ENCODE measurements at regions not wholly inside any gene's neighbourhood (a gene's known extent, or its start where the extent isn't known, plus 50 kb on each side); places are given as distances from the start of the nearest gene placed in this dataset.

DNA sequence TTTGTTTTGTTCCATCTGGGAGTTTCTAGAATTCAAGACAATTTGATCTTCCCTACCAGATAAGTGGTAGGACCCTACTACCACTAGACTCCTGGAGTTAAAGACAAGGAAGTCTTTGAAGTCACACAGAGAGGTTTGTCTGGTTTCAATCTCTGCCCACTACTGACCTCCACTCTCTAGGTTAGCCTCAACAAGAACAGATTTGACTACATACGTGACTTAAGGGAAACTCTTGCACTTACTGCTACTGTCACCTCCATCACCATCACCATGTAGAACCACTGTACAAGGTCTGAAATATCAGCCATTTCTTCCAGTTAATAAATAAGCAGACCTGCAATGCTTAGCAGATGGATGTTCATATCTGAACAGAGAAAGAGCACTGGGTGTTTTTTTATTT is 148.3 kb upstream of the ARHGEF26 start:
- no peak overlapping the region for H3K27ac ChIP-seq (ENCODE audit: low read length)
- H3K79me2 ChIP-seq (ENCODE audit: insufficient read depth, low read length) = no peaks in the 10 kb centered on the region
- no peak for TF ChIP-seq EZH2 (IDR thresholded peaks at IDR 0.05; ENCODE audit: borderline replicate concordance, low read depth, low read length, severe bottlenecking)
- TF ChIP-seq, protein P1, sequence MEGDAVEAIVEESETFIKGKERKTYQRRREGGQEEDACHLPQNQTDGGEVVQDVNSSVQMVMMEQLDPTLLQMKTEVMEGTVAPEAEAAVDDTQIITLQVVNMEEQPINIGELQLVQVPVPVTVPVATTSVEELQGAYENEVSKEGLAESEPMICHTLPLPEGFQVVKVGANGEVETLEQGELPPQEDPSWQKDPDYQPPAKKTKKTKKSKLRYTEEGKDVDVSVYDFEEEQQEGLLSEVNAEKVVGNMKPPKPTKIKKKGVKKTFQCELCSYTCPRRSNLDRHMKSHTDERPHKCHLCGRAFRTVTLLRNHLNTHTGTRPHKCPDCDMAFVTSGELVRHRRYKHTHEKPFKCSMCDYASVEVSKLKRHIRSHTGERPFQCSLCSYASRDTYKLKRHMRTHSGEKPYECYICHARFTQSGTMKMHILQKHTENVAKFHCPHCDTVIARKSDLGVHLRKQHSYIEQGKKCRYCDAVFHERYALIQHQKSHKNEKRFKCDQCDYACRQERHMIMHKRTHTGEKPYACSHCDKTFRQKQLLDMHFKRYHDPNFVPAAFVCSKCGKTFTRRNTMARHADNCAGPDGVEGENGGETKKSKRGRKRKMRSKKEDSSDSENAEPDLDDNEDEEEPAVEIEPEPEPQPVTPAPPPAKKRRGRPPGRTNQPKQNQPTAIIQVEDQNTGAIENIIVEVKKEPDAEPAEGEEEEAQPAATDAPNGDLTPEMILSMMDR (IDR thresholded peaks at IDR 0.05; ENCODE audit: borderline replicate concordance, extremely low read depth, low read length, poor library complexity, severe bottlenecking) = no peak
- H3K4me1 ChIP-seq (ENCODE audit: insufficient read depth, low read length) = no peaks in the 10 kb centered on the region
- H2AFZ ChIP-seq (ENCODE audit: low read depth, low read length) = no peak overlapping the region
- H3K4me3 ChIP-seq (ENCODE audit: low read depth in 1 of 2, low read length in 2 of 2) = no peak overlapping the region
- DNase-seq (no peak), ATAC-seq (ENCODE audit: insufficient read depth, low read depth) (no peak)
- H3K9me3 ChIP-seq (ENCODE audit: insufficient read depth, low read length, severe bottlenecking) = no peaks in the 10 kb centered on the region
- no peaks in the 10 kb centered on the region for H4K20me1 ChIP-seq (ENCODE audit: insufficient read depth, low read length)
- H3K9ac ChIP-seq (ENCODE audit: low read depth, low read length) = no peak overlapping the region
- H3K4me2 ChIP-seq (ENCODE audit: insufficient read depth, low read length) = no peak overlapping the region
- H3K27me3 ChIP-seq (ENCODE audit: insufficient read depth, low read length, poor library complexity) = no peaks in the 10 kb centered on the region
- H3K36me3 ChIP-seq (ENCODE audit: insufficient read depth, low read length) = no peaks in the 10 kb centered on the region

DNA sequence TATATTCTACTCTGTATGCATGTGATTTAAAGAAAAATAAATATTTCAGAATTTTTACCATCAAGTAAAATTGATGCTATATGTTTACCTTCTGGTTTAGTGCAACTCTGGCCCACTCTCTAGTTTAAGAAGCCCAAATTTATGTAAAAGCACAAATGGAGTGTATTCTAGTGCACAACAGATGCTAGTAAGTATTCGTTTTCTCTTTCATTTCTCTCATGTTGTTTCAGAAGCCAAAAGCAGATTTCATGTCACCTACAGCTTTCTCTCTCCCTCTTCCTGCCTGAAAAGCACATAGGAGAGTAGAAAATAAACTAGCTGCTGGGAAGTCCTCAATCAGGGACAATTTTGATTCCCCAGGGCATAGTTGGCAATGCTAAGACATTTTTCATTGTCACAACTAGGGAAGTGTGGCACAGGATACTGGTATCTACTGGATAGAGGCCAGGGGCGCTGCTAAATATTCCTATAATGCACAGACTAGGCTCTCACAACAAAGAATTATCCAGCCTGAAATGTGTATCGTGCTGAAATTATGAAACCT is 147.4 kb upstream of the ARHGEF26 start:
- no peak overlapping the region for H3K9ac ChIP-seq (ENCODE audit: low read depth, low read length)
- ATAC-seq (ENCODE audit: insufficient read depth, low read depth) (no peak), DNase-seq (no peak)
- H3K27ac ChIP-seq (ENCODE audit: low read length) = no peak overlapping the region
- no peak overlapping the region for H2AFZ ChIP-seq (ENCODE audit: low read depth, low read length)
- H3K4me2 ChIP-seq (ENCODE audit: insufficient read depth, low read length) = no peak overlapping the region
- no peaks in the 10 kb centered on the region for H3K36me3 ChIP-seq (ENCODE audit: insufficient read depth, low read length)
- TF ChIP-seq EZH2 (IDR thresholded peaks at IDR 0.05; ENCODE audit: borderline replicate concordance, low read depth, low read length, severe bottlenecking) = no peak
- TF ChIP-seq, protein P1 (IDR thresholded peaks at IDR 0.05; ENCODE audit: borderline replicate concordance, extremely low read depth, low read length, poor library complexity, severe bottlenecking) = no peak
- no peaks in the 10 kb centered on the region for H3K79me2 ChIP-seq (ENCODE audit: insufficient read depth, low read length)
- no peaks in the 10 kb centered on the region for H3K9me3 ChIP-seq (ENCODE audit: insufficient read depth, low read length, severe bottlenecking)
- no peak overlapping the region for H3K4me3 ChIP-seq (ENCODE audit: low read depth in 1 of 2, low read length in 2 of 2)
- no peaks in the 10 kb centered on the region for H3K4me1 ChIP-seq (ENCODE audit: insufficient read depth, low read length)
- no peaks in the 10 kb centered on the region for H3K27me3 ChIP-seq (ENCODE audit: insufficient read depth, low read length, poor library complexity)
- H4K20me1 ChIP-seq (ENCODE audit: insufficient read depth, low read length) = no peaks in the 10 kb centered on the region

DNA sequence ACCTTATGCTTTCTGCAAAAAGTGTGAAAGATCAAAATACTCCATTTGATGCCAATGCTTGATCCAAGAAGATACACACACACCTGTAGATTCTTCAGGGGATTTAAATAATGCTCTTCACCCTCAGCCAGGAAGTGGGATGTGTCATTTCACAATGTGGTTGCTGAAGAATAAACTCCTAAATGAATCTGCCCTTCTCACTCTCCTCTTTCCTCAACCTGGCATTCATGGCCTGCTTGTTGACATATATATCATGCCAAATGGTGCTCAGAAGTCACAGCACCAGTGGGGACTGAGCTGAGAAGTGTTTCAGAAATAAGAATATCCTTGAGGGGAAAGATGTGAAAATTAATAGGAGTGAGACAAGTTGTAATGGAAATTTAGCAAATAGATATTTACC is 146.6 kb upstream of the ARHGEF26 start:
- H3K4me3 ChIP-seq (ENCODE audit: low read depth in 1 of 2, low read length in 2 of 2) = no peak overlapping the region
- H3K36me3 ChIP-seq (ENCODE audit: insufficient read depth, low read length) = no peaks in the 10 kb centered on the region
- no peaks in the 10 kb centered on the region for H3K4me1 ChIP-seq (ENCODE audit: insufficient read depth, low read length)
- H3K79me2 ChIP-seq (ENCODE audit: insufficient read depth, low read length) = no peaks in the 10 kb centered on the region
- H2AFZ ChIP-seq (ENCODE audit: low read depth, low read length) = no peak overlapping the region
- no peak overlapping the region for H3K27ac ChIP-seq (ENCODE audit: low read length)
- H4K20me1 ChIP-seq (ENCODE audit: insufficient read depth, low read length) = no peaks in the 10 kb centered on the region
- DNase-seq (no peak), ATAC-seq (ENCODE audit: insufficient read depth, low read depth) (no peak)
- H3K4me2 ChIP-seq (ENCODE audit: insufficient read depth, low read length) = no peak overlapping the region
- no peak for TF ChIP-seq EZH2 (IDR thresholded peaks at IDR 0.05; ENCODE audit: borderline replicate concordance, low read depth, low read length, severe bottlenecking)
- TF ChIP-seq, protein P1 (IDR thresholded peaks at IDR 0.05; ENCODE audit: borderline replicate concordance, extremely low read depth, low read length, poor library complexity, severe bottlenecking) = no peak
- no peaks in the 10 kb centered on the region for H3K9me3 ChIP-seq (ENCODE audit: insufficient read depth, low read length, severe bottlenecking)
- H3K9ac ChIP-seq (ENCODE audit: low read depth, low read length) = no peak overlapping the region
- H3K27me3 ChIP-seq (ENCODE audit: insufficient read depth, low read length, poor library complexity) = no peaks in the 10 kb centered on the region
